HG03103 (cell line): ENCODE measurements at regions not wholly inside any gene's neighbourhood (a gene's known extent, or its start where the extent isn't known, plus 50 kb on each side); places are given as distances from the start of the nearest gene placed in this dataset.

ENCODE experiments used
- ATAC-seq: cut with Tn5 transposase; IDR thresholded peaks from one replicate; pipeline ENCODE4 v1.9.1; 2021; ENCODE audit warnings: low read depth; ENCODE audit not compliant: unreplicated experiment

DNA sequence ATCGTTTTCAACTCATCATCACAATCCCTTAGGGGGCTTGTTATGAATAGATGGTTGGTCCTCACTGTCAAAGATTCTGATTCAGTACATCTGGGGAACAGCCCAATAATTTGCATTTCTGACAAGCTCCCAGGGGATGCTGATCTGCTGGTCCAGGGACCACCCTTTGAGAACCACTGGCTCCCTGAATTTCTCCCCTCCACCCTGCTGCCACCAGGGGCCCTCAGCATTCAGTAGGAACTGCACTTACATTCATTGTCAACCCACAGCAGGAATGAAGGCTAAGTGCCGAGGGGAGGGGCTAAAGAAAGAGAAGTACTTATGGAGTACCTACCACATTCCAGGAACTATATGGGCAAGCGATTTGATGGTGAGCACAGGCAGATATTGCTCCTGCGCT lies 85.9 kb downstream of the BOD1 start:
- ATAC-seq, result no peak

- no peak for ATAC-seq
These were observed 86.6 kb downstream of the BOD1 start for GRCh38 chr5:173529861-173530260.

DNA sequence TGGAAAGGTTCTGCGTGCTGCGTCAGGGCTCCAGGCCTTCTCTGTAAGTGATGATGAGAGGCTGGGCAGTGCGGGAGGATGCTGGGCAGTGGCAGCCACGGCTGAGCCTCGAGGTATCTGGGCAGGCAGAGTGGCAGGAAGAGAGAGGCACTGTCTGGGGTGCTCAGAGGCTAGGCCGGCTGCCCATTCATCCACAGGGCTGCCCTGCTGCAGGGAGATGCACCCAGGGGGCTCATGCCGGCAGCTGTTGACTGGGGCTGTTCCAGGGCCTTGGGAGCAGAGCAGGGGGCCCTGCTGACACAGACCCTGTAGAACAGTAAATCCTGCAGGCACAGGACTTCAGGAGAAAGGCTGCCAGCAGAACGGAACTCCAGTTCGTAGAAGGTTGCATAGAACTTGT lies 88.8 kb downstream of the BOD1 start:
- no peak for ATAC-seq

DNA sequence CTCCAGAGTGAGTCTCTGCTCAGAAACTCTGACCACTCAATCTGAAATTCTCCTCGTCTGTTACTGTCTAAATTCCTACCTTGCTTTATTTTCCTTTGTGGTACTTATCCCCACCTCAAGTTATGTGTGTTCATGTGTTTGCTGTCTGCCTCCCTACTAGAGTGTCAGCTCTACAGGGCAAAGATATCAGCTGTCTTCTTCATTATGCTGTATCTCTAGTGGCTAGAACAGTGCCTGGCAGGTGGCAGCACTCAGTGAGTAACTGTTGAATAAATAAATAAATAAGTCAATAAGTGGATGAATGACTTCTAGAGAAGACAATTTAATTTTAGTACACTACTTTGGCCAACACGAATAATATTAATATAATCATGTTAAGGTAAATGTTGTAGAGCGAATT lies 92.3 kb downstream of the BOD1 start:
- no peak for ATAC-seq

GRCh38 chr5:173523388-173523787 lies 93.1 kb downstream of the BOD1 start:
- no peak for ATAC-seq

DNA sequence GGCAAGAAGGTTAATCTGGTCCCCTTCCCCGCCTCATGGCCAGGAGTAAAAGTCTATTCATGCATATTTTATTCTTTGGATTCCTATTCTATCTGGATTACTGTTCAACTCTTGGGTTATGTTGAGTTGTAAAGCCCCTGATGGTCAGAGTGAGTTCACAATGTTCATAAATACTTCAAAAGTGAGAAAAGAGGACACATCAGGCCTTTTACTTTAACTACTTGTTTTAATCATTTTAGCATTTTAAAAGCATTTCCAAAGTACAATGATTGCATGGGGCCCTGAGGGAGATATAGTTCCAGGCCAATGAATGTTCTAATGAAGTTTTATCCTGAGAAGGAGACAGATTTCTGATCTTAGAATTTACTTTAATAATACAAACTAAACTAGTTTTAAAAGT lies 93.9 kb downstream of the BOD1 start:
- ATAC-seq, result no peak

DNA sequence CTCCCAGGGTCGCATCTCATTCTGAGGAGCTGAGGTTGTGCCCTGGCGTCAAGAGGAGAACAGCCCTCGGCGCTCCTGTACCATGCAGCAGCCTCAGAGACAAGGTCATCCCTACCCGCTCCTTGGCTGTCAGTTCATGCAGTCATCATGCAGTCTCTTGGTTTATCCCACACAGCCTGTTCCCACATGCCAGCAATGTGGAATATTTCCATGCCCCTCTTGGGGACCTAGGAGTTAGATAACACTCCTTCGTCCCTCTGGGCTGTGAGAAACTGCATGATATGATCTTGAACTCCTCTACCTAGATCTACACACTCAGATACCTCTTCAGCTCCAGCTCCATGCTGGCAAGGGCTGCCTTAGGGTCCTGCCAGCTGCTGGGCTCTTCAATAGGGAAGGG lies 97.6 kb downstream of the BOD1 start:
- no peak for ATAC-seq

DNA sequence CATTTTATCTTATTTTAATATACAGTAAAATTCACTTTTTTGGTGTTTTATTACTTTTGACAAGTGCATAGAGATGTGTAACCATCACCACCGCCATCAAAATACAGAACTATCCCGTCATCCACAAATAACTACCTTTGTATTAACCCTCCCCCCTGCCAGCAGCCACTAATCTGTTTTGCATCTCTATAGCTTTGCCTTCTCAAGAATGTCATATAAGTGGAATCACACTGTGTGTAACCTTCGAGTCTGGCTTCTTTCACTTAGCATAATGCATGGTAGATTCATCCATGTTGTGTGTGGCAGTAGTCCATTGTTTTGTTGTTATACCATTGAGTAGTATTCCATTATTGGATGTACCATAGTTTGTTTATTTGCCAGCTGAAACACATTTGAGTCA lies 98.8 kb downstream of the BOD1 start:
- ATAC-seq, result no peak

DNA sequence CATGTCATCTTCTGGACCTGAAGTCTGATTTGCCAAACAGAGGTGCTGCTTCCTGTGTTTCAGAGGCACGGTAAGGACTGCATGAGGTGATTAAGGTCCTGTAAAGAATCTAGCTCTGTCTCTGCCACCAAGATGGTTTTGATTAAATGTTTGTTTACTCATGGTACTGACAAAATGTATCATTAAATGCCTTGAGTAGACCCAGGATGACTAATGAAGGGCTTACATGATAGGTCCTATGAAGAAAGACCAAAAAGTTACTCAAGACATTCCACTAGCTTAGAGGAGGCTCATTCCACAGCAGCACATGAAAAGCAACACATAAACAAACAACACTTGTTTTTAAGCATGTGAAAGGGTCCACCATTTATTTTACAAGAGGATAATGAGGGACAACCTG lies 100.9 kb downstream of the BOD1 start:
- ATAC-seq, result no peak

DNA sequence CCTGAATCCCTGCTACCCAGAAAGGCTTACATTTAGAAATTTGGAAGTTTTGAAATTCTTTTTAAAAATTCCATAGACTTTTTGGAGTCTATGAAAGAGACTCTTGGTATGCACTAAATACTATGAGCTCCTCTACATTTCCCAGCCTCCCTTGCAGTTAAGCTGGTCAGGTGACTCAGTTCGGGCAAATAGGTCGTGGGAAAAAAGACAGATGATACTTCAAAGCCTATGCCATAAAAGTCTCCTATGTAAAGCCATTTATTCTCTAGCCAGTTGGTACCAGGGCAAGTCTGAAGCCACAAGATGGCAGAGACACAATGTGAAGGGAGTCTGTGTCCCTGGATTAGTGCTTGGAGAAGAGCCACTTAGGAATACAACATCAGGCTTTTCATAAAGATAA lies 101.8 kb downstream of the BOD1 start:
- no peak for ATAC-seq

- no peak for ATAC-seq
These were observed 102.9 kb downstream of the BOD1 start for GRCh38 chr5:173513521-173513991.

DNA sequence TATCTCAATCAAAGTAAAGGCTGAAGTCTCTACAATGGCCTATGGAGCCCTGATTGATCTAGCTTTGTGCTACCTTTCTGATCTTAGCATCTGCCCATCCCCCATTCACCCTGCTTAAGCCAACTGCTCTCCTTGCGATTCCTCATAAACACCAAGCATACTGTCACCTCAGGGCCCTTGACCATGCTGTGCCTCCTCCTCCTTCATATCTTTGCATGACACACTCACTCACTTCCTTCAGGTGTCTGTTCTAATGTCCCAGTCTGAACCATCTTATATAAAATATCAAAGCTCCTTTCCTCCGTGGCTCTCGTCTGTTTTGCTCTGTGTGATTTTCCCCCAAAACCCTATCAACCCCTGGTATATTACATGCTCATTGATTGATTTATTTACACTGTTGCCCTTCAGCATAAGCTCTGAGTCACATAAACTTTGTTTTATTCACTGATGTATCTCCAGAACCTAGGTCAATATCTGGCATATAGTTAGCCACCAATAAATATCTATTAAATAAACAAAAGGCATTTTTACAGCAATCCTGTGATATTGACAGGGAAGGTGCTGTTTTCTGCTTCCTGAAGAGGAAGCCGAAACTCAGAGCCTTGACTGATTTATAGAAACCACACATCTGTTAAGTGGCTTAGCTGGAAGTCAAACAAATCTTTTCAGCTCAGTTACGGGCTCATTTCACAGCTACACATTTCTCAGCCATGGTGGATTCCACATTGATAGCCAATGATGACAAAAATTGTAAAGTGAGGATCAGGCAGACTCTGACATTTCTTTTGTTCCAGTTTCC lies 103.6 kb downstream of the BOD1 start:
- ATAC-seq, result no peak

GRCh38 chr5:173509060-173509459 lies 107.4 kb downstream of the BOD1 start:
- ATAC-seq, result no peak

DNA sequence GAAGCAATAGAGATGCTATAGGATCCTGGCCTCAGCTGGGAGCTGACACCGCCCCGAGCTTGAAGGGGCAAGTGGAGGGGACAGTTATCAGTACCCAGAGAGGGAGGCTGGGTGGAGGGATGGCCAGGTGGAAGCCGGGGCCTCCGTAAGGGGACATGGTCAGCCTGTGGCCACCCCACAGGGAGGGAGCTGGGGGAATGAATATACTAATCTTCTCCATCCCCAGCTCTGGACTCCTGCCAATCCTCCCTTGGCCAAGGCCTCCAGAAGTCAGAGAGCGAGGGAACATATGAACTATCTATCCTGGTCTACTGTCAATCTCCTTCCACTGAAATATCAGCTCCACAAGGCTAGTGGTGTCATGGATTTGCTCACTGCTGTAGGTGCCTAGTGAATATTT lies 109.3 kb downstream of the BOD1 start:
- no peak for ATAC-seq

- ATAC-seq, result no peak
These were observed 110.8 kb downstream of the BOD1 start for GRCh38 chr5:173505634-173506033.

DNA sequence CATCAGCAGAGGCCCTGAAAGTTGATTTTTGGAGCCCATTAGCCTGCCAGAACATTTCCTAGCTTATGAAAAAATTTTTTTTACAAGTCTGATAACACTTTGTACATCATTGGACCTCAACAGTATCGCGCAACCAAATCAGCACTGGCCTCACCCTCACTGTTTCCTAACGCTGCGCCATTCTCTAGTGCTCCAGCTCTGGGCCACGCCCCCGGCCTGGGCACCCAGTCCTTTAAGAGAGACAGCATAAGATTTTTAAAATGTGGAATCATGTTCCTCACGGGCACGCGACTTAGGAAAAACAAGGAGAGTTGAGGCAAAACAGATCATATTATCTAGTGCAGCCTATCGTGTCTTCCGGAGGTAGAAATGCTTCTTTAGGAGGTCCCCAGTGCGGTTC lies 114.5 kb downstream of the BOD1 start:
- ATAC-seq, result no peak

- ATAC-seq, result no peak
These were observed 115.2 kb downstream of the BOD1 start for GRCh38 chr5:173501271-173501670.

GRCh38 chr5:173500213-173500560 lies 116.3 kb downstream of the BOD1 start:
- no peak for ATAC-seq

GRCh38 chr5:173499471-173500212 lies 116.8 kb downstream of the BOD1 start:
- ATAC-seq, result no peak

DNA sequence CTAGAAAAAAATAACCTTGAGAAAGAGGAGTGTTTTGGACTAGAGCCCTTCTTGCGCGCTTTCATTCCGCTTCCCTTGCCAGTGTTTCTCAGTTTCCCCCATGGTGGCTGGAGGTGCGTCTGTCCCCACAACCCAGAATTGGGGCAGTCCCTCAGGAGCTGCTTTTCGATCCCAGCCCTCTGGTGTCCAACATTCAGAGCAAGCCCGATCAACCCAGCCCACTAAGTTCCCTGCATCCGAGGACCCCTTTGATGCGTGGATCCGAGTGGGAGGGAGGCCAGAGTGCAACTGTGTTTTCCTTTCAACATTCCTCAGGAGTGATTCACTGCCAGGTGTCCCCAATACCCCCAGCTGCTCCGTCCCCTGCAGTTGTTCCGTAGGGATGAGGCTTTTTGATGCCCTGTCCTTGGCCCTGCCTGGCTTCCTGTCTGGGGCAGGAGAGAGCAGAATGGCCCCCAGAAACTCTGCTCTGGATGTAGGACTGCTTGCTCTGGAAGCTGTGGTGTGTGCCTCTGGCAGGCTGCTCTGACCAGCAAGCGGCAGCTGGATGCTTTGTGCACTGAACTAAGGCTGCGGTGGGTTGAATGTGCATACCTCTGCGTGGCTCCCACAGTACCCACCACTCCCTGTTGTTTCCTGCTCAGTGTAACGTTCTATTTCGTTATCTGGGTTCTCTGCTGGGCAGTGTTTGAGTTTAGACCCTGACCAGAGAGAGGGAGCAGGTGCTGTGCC lies 117.5 kb downstream of the BOD1 start:
- no peak for ATAC-seq

- ATAC-seq, result no peak
These were observed 118.2 kb downstream of the BOD1 start for GRCh38 chr5:173498286-173498685.
